ENCODE measurements at regions not wholly inside any gene's neighbourhood (a gene's known extent, or its start where the extent isn't known, plus 50 kb on each side); places are given as distances from the start of the nearest gene placed in this dataset.
A peak's percentile ranks its signal among the peaks of the same experiment; 100 is the strongest.

GRCh38 chr4:171629737-171630136, 183.5 kb upstream of the GALNTL6 start:
- DNase-seq: no peak

- DNase-seq: no peak
Measured at GRCh38 chr4:171629182-171629581, 184.0 kb upstream of the GALNTL6 start.

GRCh38 chr4:171626554-171626953, 186.7 kb upstream of the GALNTL6 start:
- no peak for DNase-seq

DNA sequence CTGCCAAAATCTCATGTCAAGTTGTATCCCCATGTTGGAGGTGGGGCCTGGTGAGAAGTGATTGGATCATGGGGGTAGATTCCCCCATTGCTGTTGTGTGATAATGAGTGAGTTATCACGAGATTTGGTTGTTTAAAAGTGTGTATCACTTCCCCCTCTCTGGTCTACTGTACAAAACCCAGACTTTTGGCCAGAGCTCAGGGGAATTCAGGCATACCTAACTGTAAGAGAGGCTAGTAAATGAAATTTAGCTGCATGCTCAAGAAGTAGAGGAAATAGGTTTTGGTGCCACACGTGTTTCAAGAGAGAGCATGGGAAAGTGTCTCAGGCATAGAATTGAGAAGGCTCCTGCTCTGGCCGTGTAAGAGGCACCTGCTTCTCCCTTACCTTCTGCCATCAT, 190.5 kb upstream of the GALNTL6 start:
- DNase-seq: no peak

DNA sequence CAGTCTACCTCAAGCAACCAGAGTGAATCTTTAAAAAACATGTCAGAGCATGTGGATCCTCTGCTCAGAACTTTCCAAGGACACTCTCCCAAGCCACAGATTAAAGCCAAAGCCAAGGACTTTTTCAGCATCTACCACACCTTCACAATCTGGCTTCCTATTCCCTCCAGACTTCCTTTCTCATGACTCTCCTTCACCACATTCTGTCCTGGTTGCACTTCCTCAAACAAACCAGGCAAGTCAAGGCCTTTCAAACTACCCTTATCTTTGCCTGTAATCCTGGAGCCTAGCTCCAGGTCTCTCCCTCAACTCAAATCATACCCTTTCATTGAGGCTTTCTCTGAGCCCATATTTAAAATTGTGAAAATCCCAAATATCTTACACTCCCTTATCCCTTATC, 191.6 kb upstream of the GALNTL6 start:
- DNase-seq: no peak

GRCh38 chr4:171612907-171613306, 200.3 kb upstream of the GALNTL6 start:
- no peak for DNase-seq

GRCh38 chr4:171602638-171603355, 210.4 kb upstream of the GALNTL6 start:
- DNase-seq: no peak

GRCh38 chr4:171601091-171601490, 212.1 kb upstream of the GALNTL6 start:
- no peak for DNase-seq

- no peak for DNase-seq
Measured at GRCh38 chr4:171599628-171600027, 213.6 kb upstream of the GALNTL6 start.

DNA sequence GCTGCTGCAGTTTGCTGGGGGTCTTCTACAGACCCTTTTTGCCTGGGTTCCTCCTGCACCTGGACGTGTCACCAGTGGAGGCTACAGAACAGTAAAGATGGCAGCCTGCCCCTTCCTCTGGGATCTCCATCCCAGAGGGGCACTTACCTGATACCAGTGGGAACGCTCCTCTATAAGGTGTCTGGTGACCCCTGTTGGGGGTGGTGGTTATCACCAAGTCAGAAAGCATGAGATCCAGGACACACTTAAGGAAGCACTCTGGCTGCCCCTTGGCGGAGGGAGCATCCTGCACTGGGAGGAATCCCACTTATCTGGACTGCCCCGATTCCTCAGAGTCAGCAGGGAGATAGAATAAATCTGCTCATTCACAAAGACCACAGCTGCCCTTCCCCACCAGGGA, 218.9 kb upstream of the GALNTL6 start:
- no peak for DNase-seq

DNA sequence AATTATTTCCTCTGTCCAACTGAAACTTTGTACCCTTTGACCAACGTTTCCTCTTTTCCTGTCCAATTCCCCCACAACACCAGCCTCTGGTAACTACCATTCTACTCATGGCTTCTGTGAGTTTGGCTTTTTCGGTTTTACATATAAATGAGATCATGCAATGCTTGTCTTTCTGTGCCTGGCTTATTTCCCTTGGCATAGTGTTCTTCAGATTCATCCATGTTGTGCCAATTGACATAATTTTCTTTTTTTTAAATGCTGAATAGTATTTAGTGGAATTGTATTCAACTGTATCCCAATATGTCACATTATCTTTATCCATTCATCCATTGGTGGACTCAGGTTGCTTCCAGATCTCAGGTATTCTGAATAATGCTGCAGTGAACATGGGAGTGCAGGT, 222.5 kb upstream of the GALNTL6 start:
- no peak for DNase-seq

GRCh38 chr4:171588764-171589163, 224.4 kb upstream of the GALNTL6 start:
- DNase-seq: no peak

DNA sequence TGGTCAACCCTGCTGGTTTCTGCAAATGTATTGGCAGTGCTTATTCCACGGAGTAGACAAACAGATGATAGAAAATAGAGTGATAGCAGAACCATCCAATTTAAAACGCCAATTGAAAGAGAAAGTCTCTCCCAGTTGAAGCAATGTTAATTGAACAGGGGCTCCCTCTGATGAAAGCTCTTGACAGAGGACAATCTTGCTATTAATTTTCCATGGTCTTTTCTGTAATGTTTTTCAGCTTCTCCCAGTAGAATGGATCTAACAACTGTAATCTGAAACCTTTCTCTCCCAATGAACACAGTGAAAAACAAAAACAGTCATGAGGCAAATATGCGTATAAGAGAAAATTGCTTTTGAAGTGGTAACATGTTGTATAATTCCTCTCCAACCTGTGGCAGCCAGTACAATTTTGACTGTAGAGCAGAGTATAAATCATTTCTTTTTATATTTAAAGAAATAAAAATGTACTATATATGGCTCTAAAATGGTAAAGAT, 225.1 kb upstream of the GALNTL6 start:
- peak; percentile 23 for DNase-seq

DNA sequence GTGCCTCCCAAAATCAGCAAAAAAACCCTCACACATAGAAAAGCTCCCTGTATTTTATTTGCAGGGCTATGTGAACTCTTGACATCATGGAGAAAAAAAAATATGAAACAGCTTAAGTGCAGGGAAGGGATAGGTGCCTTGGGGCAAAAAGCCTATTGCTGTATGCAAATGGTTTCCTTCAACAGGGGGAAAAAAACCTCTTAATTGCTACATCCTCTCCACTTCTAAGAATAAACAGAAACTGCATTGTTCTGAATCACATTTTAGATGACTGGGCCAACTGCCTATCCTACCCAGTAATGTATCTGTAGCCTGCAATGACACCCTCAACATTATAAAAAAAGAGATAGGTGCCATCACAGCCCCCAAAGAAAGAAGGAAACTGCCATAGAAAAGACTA, 229.4 kb upstream of the GALNTL6 start:
- DNase-seq: no peak

DNA sequence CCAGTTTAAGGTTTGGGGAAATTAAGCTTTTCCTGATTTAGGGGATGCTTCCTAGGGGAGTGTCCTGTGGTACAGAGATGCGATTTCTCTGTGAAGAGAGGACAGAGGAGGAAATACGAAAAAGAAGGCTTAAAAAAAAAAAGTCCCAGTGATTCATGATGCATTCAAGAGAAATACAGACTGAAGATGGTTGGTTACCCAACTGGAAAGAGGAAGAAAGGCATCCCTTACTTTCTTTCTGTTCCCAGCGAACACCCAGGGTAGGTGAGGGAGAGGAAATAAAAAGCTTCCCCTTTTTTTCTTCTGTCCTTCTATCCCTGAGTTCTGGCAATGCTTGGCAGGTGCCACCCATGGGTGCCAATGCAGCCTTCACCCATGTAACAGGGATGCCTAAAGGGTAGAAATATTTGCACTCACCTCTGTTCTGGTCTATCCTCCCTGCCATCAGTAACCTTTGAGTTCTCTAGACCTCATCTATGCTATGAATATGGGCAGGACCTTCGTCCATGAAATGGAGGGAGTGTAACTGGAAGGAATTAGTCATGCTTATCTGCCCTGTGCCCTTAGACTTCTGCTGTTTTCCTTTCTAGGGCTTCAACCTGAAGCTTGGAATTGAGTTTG, 230.1 kb upstream of the GALNTL6 start:
- no peak for DNase-seq

DNA sequence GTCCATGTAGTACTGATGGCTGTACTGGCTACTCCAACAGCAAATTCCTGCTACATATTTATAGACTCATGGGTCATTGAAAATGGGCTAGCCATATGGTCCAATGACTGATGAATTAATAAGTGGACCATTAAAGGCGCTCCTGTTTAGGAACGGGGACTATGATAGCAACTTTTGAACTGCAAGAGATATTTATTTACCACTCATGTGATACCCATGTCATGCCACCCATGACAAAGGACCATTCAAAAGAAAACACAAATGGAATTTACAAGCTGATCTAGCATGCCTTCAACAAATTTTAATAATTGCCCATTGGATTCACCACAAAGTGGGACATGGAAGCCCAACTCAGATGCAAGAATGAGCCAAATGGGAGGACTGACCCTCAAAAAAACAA, 240.0 kb upstream of the GALNTL6 start:
- DNase-seq: no peak

- DNase-seq: no peak
Measured at GRCh38 chr4:171565130-171565788, 247.9 kb upstream of the GALNTL6 start.

DNA sequence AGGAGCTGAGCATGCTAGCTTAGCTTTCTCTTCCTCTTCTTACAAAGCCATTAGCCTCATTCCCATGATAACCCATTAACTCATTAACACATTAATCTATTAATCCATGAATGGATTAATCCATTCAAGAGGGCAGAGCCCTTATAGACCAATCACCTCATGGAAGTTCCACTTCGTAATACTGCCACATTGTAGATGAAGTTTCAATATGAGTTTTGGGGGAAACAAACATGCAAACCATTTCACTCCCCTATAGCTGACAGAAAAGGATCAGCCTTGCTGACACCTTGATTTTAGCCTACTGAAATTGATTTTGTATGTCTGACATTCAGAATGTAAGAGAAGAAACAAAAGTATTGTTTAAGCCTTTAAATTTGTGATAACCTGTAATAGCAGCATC, 251.8 kb upstream of the GALNTL6 start:
- no peak for DNase-seq

DNA sequence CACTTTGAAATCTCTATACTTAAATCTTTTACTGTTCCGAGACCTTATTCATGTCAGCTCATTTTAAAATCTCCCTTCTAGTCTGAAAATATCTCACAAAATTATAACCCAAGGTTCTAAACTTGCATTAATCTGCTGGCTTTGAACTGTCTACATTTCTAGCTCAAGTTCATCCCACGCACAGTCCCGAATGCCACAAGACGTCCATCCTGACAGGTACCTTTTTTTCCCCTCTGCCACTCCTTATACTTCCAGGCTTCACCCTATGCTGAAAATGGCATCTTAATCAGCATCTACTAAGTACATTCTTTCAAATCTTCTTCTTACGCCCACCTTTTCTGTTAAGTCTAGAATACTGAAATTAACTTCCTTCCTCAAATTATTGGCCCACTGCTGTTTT, 259.2 kb upstream of the GALNTL6 start:
- DNase-seq: no peak

DNA sequence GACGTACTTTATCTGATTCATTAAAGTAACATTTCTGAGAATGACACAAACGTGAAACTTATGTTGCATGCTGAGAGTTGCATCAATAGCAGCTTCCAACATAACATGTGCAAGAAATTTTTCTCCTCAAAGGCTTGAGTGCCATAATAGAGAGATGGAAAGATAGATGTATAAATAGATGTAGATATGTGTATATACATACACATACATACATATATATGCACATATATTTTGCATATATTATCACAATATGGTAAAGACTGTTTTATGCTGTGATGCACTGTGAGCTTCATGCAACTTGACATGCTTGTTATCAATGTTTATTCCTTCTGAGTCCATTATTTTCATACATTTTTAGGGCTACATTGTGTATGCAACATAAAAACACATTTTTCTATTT, 270.6 kb upstream of the GALNTL6 start:
- no peak for DNase-seq

- no peak for DNase-seq
Measured at GRCh38 chr4:171538601-171539100, 274.6 kb upstream of the GALNTL6 start.

GRCh38 chr4:171534391-171534790, 278.8 kb upstream of the GALNTL6 start:
- DNase-seq: no peak

DNA sequence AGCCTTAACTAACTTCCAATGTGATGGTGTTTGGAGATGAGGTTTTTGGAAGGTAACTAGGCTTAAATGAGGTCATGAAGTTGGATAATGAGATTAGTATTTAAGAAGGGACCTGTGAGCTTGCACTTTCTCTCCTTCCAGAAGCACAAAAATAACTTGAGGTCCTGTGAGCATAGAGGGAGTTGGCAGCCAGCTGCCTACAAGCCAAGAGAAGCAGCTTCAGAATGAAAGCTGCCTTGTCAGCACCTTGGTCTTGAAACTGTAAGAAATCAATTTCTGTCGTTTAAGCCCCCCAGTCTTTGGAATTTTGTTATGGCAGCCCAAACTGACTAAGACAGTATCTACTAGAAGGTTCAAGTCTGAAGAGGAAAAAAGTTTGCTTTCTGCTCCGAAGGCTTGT, 280.2 kb upstream of the GALNTL6 start:
- DNase-seq: no peak

DNA sequence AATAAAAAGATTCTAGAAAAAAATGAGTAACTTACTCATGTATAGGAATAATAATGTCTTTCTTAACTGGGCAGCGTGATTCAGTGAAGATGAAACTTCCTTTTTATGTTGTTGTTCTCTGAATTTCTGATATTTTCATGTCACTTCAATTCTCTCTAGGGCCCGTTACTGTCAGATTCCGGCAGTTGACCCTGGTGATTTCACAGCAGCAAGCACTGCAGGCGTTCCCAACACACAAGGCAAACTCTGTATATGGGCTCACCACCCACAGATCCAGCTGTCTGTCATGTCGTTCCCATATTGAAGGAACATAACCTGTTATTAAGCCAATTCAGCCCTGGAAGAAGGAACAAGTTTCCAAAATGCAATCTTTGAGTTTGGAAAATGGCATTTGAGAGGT, 288.3 kb upstream of the GALNTL6 start:
- no peak for DNase-seq

All from fibroblast of skin of right quadriceps (primary cell).